HG03521 (cell line): ENCODE measurements at regions not wholly inside any gene's neighbourhood (a gene's known extent, or its start where the extent isn't known, plus 50 kb on each side); places are given as distances from the start of the nearest gene placed in this dataset.

Source experiments
- ATAC-seq: cut with Tn5 transposase; IDR thresholded peaks from one replicate; pipeline ENCODE4 v1.9.1; 2021; ENCODE audit warnings: mild to moderate bottlenecking, moderate library complexity; ENCODE audit not compliant: unreplicated experiment

DNA sequence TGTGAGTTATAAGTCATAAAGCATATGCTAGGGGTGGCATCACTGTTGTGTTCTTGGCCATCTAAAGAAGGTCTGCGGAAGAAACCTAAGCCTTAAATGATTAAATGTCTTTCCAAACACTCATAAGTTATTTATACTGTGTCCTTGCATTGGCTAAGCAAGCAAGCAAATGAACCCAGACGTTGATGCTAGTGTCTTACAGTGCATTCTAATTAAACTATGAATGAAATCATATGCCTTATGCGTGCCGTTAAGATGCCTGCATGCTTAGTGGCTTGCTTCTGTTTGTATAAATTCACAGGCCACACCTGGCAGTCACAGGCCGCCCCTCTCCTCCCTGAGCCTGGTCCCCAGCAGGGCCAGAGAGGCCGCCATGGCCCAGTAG lies 49.9 kb downstream of the RIN2 start:
- ATAC-seq = no peak

DNA sequence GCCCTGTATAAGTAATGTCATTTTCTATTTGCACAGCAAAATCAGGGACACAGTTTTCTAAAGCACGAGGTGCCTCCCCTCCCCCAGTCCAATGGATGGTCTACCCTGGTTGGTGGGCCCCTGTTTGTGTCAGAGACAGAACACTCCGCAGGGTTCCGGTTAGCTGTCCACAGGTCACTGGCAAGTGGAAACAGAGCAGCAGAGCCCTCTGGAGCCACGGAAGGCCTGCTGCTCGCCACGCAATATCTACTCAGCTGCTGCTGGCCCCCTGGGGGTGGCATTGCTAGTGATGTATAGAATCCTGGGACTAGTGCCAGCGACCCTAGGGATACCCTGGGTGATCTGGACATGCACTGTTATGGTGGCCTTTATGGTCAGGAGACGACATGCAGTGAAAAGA lies 50.4 kb downstream of the RIN2 start:
- no peak for ATAC-seq

- ATAC-seq = no peak
Measured at GRCh38 chr20:19809505-19809904, 51.4 kb downstream of the RIN2 start.

DNA sequence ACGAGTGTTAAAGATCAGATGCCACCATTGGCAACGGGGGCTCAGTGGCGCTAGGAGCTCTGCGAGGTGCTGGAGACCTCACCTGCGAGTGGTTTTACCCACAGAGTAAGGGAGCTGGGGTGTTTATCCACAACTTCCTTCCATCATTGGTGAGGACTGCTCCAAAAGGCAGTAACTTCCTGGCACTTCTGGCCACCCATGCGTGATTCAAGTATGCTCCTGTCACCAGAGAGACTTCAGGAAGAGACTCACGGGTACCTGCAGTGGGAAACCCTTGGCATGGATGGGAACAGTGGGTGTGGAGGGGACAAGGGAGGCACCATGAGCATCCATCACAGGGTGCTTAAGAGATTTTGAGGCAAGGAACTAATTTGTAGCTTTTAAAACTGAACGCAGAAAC lies 53.2 kb downstream of the RIN2 start:
- ATAC-seq = no peak

DNA sequence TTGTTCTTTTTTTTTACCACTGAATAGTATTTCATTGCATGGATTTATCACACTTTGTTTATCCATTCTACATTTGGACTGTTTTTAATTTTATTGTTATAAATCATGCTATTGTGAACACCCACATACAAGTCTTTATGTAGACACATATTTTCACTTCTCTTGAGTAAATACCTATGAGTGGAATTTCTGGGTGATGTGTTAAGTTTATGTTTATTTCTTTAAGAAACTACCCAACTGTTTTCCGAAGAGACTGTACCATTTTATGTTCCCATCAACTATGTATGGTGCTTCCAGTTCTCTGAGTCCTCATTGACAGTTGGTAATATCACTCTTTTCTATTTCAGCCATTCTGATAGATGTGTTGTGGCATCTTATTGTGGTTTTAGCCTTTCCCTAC lies 54.0 kb downstream of the RIN2 start:
- no peak for ATAC-seq

GRCh38 chr20:19812696-19813095 lies 54.6 kb downstream of the RIN2 start:
- ATAC-seq = no peak

GRCh38 chr20:19813846-19814640 lies 56.0 kb downstream of the RIN2 start:
- ATAC-seq = no peak

DNA sequence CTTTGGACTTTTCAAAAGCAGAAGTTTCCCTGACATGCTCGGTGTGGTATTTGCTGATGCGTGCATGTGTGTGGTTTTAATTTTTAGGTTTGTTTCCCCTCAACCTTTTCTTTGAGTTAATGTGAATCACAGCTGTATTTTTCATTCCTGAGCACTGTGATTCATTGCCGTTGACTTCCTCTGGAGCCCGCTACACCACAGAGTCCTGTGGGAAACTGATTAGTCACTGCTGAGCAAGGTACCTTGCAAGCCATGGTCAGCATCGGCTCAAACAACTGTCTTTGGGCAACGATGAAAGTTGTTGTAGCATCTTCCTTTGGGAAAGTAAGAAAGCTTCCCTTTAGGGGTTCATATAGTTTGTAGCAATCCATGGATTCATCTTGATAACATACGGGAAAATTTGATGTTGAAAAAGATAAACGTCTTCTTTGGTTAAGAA lies 57.5 kb downstream of the RIN2 start:
- no peak for ATAC-seq

GRCh38 chr20:19816386-19816785 lies 58.3 kb downstream of the RIN2 start:
- ATAC-seq = no peak

GRCh38 chr20:19817017-19817416 lies 59.0 kb downstream of the RIN2 start:
- ATAC-seq = no peak

- no peak for ATAC-seq
Measured at GRCh38 chr20:19819149-19819548, 61.1 kb downstream of the RIN2 start.

GRCh38 chr20:19820555-19821211 lies 62.6 kb downstream of the RIN2 start:
- no peak for ATAC-seq

DNA sequence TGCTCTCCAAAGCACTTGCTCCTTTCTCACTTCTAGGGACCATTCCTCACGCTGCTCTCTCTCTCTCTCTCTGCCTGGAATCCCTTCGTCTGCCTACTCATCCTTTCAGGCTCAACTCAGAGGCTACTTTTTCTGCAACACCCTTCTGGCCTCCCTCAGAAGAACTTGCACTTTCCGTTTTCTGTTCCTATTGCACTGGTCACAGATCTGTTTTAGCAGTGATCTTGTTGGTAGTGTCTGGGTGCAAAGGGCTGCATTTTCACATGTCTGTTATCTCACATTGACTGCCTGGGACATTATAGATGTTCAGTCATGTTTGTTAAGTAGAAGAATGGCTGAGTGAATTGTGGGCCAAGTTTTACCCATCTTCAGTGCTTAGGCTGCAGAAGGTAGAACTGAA lies 63.5 kb downstream of the RIN2 start:
- ATAC-seq = no peak

GRCh38 chr20:19823216-19823615 lies 65.2 kb downstream of the RIN2 start:
- no peak for ATAC-seq

DNA sequence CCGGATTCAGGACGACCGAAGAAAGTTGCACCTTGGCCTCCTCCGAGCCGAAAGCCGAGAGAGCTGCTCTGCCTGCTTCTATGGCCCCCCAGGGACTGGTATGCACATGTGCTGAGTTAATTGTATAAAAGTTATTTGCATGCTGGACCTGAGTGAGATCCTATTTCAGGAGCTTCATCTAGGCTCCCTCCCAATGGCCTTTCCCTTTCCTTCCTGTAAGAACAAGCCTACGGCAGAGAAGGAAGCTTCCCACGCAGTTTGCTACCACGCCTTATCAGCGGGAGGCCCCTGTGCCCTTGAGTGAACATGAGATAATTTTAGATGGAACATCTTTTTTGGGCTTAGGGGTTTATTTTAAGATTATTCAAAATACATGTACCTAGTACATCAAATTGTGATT lies 65.9 kb downstream of the RIN2 start:
- no peak for ATAC-seq

DNA sequence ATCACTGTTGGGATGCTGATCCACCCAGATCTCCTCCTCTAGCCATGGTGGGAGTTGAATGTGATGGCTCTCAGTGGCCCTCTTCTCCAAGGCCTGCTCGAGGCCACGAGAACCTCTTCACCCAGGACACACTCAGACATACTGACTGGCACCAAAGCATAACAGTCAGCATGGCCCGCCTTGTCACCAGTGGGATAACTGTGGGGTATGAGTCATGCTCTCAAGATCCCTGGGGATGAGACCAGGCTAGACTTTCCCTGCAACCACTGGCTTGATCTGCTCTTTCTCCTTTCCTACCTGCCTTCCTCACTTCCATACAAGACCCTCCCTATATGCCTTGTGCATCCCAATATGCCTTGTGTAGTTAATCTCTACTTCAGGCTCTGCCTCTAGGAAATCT lies 66.8 kb downstream of the RIN2 start:
- ATAC-seq = no peak

DNA sequence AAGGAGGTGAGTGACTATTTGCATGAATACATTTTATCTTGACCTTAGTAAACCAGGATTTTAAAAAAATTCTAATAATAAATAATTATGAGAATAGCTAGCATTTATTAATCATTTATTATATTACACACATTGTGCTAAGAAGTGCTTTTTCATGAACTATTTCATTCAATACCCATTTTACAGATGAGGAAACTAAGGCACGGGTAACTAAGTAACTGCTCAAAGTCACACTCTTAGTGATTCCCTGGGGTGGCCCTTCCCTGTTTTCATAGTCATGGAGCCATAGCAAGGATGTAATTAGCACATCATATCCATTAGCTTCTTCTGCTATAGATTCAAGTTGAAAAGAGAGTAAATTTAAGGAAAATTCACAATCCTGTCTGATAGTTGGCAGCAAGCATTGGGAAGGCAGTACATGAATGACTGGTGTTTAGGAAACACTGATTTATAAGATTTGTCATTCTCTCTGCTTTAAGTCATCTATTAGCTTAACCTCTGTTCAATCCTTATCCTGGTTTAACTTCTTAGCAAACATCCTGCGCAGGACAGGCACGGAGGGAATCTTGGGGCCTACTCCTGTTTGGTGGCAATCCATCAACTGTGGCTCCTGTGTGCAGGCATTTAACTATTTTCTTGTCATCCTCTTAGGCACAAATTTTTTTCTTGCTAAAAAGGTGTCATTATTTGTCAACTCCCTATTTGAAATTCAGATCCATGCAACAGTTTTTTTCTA lies 68.3 kb downstream of the RIN2 start:
- ATAC-seq = no peak

- ATAC-seq = peak; percentile 19
Measured at GRCh38 chr20:19827818-19828217, 69.8 kb downstream of the RIN2 start.

DNA sequence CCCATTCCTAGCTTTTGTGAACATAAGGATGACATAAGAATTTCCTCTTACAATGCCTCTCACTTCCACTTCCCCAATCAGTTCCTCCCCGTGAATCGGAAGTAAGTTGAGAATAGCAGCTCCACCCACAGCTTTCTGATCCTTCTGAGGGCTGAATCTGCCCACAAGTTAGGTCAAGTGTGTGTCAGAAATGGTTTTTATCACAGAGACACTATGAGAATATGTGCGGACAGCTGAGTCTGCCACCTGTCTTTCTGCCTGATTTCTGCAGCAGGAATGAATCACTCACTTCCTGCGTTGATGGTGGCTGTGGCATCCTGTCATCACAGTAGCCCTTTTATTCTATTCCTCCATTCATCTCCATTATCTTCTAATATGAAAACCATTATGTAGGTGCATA lies 70.2 kb downstream of the RIN2 start:
- ATAC-seq = peak; percentile 88

DNA sequence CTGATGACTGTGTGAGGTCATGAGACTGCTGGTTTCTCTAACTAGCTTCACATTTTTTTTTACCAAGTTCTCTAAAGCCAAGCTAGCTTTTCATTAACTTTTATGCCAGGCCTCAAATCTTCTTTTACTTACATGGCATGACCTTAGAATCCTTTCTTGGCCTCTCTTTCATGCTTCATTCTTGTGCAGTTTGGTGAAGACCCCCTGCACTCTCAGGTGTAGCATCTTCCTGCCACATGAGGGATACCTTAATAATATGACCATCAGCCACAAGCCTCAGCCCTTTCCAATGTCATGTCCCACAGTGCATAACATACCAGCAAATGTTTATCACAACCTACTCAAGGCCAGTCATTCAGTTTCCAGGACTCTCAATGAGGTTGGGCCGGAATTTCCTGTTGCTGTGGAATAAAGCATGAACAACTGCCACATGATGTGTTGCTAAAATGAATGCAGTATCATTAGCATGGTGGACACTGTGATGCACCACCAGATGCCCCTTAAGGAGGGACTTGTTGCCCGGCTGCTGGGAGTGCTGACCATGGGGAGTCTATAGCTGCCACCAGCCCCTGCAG lies 72.2 kb downstream of the RIN2 start:
- no peak for ATAC-seq

DNA sequence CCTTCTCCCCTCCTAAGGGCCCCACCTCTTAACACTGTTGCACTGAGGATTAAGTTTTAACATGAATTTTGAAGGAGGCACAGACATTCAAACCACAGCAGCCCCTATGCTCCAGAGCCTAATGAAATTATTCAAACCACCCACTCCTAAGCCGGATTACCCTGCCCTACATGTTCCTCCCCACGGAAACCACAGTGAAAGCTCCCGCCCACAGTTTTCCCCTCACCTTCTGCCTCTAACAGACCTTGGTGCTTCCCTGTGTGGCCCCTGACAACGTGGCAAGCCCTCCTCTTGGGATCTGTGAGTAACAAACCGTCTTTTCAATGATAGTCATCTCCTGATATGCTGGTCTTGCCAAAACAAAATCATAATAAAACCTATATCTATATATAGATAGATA lies 74.8 kb downstream of the RIN2 start:
- ATAC-seq = no peak

- ATAC-seq = no peak
Measured at GRCh38 chr20:19833395-19833794, 75.3 kb downstream of the RIN2 start.
